ENCODE measurements at regions not wholly inside any gene's neighbourhood (a gene's known extent, or its start where the extent isn't known, plus 50 kb on each side); places are given as distances from the start of the nearest gene placed in this dataset.

DNA sequence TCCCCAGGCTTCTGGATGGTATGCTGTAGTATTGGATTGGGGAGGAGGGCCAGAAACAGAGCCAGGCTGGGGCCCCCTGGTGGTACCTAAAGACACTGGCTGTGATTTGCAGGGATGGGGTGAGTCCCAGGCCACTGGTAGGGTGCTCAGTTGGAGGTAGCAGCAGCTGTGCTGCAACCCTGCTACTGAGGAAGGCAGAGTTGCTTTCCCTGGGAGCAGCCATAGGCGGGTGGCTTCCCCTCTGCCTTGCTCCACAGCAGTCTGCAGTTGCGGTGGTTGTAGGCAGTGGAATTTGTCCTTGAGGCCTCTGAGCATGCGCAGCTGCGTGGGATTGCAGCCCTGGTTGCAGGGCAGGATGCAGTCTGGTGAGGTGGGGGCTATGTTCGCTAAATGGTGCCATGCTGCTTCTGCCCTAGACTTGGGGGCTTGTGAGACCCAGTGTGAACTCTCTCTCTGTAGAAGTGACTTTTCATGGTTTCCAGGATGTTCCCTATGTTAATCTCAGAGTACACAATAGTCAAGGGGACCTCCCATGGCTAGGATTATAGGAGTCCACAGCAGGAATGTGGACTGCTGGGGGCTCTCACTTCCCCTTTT is 443.5 kb downstream of the XIRP2 start:
- TF ChIP-seq, protein P1, sequence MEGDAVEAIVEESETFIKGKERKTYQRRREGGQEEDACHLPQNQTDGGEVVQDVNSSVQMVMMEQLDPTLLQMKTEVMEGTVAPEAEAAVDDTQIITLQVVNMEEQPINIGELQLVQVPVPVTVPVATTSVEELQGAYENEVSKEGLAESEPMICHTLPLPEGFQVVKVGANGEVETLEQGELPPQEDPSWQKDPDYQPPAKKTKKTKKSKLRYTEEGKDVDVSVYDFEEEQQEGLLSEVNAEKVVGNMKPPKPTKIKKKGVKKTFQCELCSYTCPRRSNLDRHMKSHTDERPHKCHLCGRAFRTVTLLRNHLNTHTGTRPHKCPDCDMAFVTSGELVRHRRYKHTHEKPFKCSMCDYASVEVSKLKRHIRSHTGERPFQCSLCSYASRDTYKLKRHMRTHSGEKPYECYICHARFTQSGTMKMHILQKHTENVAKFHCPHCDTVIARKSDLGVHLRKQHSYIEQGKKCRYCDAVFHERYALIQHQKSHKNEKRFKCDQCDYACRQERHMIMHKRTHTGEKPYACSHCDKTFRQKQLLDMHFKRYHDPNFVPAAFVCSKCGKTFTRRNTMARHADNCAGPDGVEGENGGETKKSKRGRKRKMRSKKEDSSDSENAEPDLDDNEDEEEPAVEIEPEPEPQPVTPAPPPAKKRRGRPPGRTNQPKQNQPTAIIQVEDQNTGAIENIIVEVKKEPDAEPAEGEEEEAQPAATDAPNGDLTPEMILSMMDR (IDR thresholded peaks at IDR 0.05), result no peak
- TF ChIP-seq POLR2A (IDR thresholded peaks at IDR 0.05), result no peak
